ENCODE measurements at regions not wholly inside any gene's neighbourhood (a gene's known extent, or its start where the extent isn't known, plus 50 kb on each side); places are given as distances from the start of the nearest gene placed in this dataset.

DNA sequence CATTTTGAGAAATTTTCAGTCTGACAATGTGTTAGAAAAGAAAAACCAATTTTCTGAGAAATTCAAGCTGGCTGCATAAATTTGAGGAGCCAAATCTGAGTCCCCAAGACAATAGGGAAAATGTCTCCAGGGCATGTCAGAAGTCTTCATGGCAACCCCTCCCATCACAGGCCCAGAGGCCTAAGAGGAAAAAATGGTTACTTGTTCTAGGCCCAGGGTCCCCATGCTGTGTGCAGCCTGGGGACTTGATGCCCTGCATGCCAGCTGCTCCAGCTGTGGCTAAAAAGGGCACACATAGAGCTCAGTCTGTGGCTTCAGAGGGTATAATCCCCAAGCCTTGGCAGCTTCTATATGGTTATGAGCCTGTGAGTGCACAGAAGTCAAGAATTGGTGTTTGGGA is 464.6 kb downstream of the CCER1 start:
- Mint-ChIP-seq H3K27ac (no peak overlapping the region), H3K36me3 (peaks cover 13% of the 10 kb centered on the region), H3K27me3 (ENCODE audit: low read depth) (no peaks in the 10 kb centered on the region), H3K4me1 (no peaks in the 10 kb centered on the region), H3K4me3 (no peak overlapping the region), H3K9me3 (peaks cover 44% of the 10 kb centered on the region)
- TF ChIP-seq, protein P1, sequence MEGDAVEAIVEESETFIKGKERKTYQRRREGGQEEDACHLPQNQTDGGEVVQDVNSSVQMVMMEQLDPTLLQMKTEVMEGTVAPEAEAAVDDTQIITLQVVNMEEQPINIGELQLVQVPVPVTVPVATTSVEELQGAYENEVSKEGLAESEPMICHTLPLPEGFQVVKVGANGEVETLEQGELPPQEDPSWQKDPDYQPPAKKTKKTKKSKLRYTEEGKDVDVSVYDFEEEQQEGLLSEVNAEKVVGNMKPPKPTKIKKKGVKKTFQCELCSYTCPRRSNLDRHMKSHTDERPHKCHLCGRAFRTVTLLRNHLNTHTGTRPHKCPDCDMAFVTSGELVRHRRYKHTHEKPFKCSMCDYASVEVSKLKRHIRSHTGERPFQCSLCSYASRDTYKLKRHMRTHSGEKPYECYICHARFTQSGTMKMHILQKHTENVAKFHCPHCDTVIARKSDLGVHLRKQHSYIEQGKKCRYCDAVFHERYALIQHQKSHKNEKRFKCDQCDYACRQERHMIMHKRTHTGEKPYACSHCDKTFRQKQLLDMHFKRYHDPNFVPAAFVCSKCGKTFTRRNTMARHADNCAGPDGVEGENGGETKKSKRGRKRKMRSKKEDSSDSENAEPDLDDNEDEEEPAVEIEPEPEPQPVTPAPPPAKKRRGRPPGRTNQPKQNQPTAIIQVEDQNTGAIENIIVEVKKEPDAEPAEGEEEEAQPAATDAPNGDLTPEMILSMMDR (IDR thresholded peaks at IDR 0.05; ENCODE audit: unreplicated experiment) = no peak
- DNase-seq (ENCODE audit: low spot score in 2 of 2, unreplicated experiment in 2 of 2) = no peak

DNA sequence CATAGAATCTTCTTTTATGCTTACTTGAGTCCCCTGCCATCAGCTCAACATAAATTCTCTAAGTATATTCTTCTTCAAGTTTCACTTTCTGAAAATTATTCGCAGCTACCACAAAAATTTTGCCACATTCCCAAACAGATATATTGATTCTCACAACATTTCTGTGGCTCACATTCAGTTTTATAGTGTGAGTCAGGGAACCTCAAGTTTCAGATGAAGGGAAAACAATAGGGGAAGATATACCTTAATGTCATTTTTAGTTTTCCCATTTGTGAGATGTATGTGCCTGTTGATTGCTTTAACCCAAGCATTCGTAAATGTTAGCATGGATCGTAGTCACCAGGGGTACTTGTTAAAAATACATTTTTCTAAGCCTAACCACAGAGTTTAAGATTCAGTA is 465.8 kb downstream of the CCER1 start:
- Mint-ChIP-seq H3K9me3 (peaks cover 44% of the 10 kb centered on the region), H3K27ac (no peak overlapping the region), H3K27me3 (ENCODE audit: low read depth) (no peaks in the 10 kb centered on the region), H3K36me3 (peaks cover 13% of the 10 kb centered on the region), H3K4me1 (peaks cover 3% of the 10 kb centered on the region), H3K4me3 (no peak overlapping the region)
- no peak for DNase-seq (ENCODE audit: low spot score in 2 of 2, unreplicated experiment in 2 of 2)
- TF ChIP-seq, protein P1 (IDR thresholded peaks at IDR 0.05; ENCODE audit: unreplicated experiment) = no peak

DNA sequence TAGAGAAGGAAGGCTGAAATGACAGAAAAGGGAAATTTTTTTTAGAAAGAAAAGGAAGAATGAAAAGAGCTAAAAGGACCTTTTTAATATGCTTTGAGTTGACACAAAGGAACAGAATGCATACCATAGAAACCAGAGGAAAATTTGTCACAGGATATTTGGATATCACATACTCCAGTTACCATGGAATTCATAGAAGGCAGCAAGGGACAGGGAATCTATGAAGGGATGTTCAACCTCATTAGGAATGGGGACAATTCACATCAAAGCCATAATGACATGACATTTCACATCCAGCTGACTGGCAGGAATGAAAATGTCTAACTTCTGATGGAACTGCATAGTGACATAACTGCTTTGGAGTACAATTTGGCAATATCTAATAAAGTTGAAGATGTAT is 469.4 kb downstream of the CCER1 start:
- no peak overlapping the region for H3K27ac Mint-ChIP-seq
- H3K36me3 Mint-ChIP-seq = peaks cover 6% of the 10 kb centered on the region
- H3K4me1 Mint-ChIP-seq = peaks cover 29% of the 10 kb centered on the region
- H3K4me3 Mint-ChIP-seq = no peak overlapping the region
- TF ChIP-seq, protein P1 (IDR thresholded peaks at IDR 0.05; ENCODE audit: unreplicated experiment) = no peak
- DNase-seq (ENCODE audit: low spot score in 2 of 2, unreplicated experiment in 2 of 2) = no peak
- peaks cover 32% of the 10 kb centered on the region for H3K9me3 Mint-ChIP-seq
- no peaks in the 10 kb centered on the region for H3K27me3 Mint-ChIP-seq (ENCODE audit: low read depth)

DNA sequence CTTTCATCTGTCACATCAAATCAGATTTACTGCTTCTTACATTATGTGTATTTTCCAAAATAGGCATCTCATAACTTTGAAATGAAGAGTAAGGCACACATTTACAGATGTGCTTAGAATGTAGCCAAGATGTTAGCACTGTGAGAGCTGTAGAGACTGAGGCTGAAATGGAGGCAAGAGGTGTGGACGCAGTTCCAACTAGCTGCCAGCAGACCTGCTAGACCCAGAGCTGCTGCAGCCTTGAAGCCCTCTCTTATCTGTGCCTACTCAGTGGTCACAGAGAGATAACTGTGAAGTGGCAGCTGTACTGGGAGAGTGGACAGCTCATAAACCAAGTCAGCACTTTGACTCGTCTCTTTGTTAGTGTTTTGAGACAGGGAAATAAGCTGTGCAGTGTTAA is 470.9 kb downstream of the CCER1 start:
- TF ChIP-seq, protein P1 (IDR thresholded peaks at IDR 0.05; ENCODE audit: unreplicated experiment) = no peak
- H3K4me3 Mint-ChIP-seq = no peak overlapping the region
- H3K36me3 Mint-ChIP-seq = no peaks in the 10 kb centered on the region
- H3K4me1 Mint-ChIP-seq = peaks cover 29% of the 10 kb centered on the region
- no peaks in the 10 kb centered on the region for H3K27me3 Mint-ChIP-seq (ENCODE audit: low read depth)
- DNase-seq (ENCODE audit: low spot score in 2 of 2, unreplicated experiment in 2 of 2) = no peak
- no peak overlapping the region for H3K27ac Mint-ChIP-seq
- H3K9me3 Mint-ChIP-seq = peaks cover 19% of the 10 kb centered on the region

DNA sequence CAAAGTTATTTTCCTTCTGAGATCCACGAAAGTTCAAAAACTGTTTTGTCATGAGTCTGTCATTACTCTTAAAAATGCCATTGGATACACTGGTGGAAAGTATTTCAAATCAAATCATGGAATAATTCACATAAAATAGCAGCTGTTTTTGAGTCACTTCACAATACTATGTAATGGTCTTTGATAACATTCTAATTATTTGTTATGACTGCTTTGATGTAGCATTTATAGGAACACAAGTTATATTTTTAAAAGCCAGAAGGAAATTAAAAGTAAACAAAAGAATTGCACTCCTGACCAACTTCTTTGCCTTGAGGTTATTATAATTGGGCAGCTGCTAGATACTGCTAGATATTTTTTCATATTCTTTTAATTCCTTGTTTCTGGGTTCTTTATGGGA is 473.2 kb downstream of the CCER1 start:
- no peak for DNase-seq (ENCODE audit: low spot score in 2 of 2, unreplicated experiment in 2 of 2)
- H3K36me3 Mint-ChIP-seq = peaks cover 3% of the 10 kb centered on the region
- peak overlapping the region; percentile 28 for H3K27ac Mint-ChIP-seq
- H3K4me3 Mint-ChIP-seq = no peak overlapping the region
- TF ChIP-seq, protein P1 (IDR thresholded peaks at IDR 0.05; ENCODE audit: unreplicated experiment) = no peak
- peaks cover 4% of the 10 kb centered on the region for H3K9me3 Mint-ChIP-seq
- no peaks in the 10 kb centered on the region for H3K27me3 Mint-ChIP-seq (ENCODE audit: low read depth)
- H3K4me1 Mint-ChIP-seq = peaks cover 29% of the 10 kb centered on the region

DNA sequence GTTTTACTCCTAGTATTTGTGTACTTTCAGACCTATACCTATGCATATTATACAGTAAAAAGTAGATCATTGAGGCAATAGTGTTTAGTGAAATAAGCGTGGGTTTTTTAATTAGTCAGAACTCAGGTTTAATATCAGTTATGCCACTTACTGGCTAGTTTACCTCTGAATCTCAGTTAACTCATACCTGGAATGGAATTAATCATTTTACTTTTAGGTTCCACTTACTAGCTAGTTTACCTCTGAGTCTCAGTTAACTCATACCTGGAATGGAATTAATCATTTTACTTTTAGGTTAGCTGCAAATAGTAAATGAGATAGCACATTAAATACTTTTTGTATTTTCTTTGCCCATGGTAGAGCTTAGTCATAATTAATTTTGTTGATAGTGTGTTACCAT is 475.7 kb downstream of the CCER1 start:
- H3K9me3 Mint-ChIP-seq = peaks cover 5% of the 10 kb centered on the region
- H3K27ac Mint-ChIP-seq = no peak overlapping the region
- peaks cover 4% of the 10 kb centered on the region for H3K36me3 Mint-ChIP-seq
- H3K4me1 Mint-ChIP-seq = peaks cover 26% of the 10 kb centered on the region
- TF ChIP-seq, protein P1 (IDR thresholded peaks at IDR 0.05; ENCODE audit: unreplicated experiment) = no peak
- H3K27me3 Mint-ChIP-seq (ENCODE audit: low read depth) = no peaks in the 10 kb centered on the region
- no peak for DNase-seq (ENCODE audit: low spot score in 2 of 2, unreplicated experiment in 2 of 2)
- H3K4me3 Mint-ChIP-seq = no peak overlapping the region

Measured in mesothelial cell of epicardium (in vitro differentiated cells).